Mucosa of descending colon (tissue), 3 donors: ENCODE measurements at regions not wholly inside any gene's neighbourhood (a gene's known extent, or its start where the extent isn't known, plus 50 kb on each side); places are given as distances from the start of the nearest gene placed in this dataset.

Experiments
- ATAC-seq: fragments of 200-7000 bp; cut with Tn5 transposase; one replicate; pipeline ENCODE4 v1.9.1; 2020; ENCODE audit warnings: mild to moderate bottlenecking, moderate library complexity
- DNase-seq, 3 donors: peaks; one replicate each; pipeline ENCODE4 v3.0.0-alpha.2; 2020
- H3K36me3 ChIP-seq: fragments of 200-600 bp; one replicate; pipeline ENCODE4 v1.8.0; 2021; ENCODE audit warnings: low read depth, mild to moderate bottlenecking
- H3K4me1 ChIP-seq: fragments of 200-600 bp; one replicate; pipeline ENCODE4 v1.8.0; 2021; ENCODE audit warnings: low read depth, mild to moderate bottlenecking
- H3K4me3 ChIP-seq: fragments of 200-600 bp; one replicate; pipeline ENCODE4 v1.8.0; 2021; ENCODE audit warnings: mild to moderate bottlenecking
- H3K9me3 ChIP-seq: fragments of 200-600 bp; one replicate; pipeline ENCODE4 v1.8.0; 2021; ENCODE audit warnings: mild to moderate bottlenecking
- CTCF ChIP-seq: fragments of 200-600 bp; IDR thresholded peaks from one replicate; pipeline ENCODE4 v1.8.0; 2022; ENCODE audit warnings: antibody characterized with exemption, mild to moderate bottlenecking
- intact Hi-C, 2 donors: fragments of 100-400 bp; cut with DNase I in 1 of 2; cut with micrococcal nuclease in 1 of 2; formaldehyde crosslinking; loops; one replicate each; pipeline versions ENCODE4 v1.11.0 to v1.11.1; 2022; cut with DNase I, micrococcal nuclease
- donor health status: DM: no; HTN: no; CAD: no; lungs with moderate emphysema.
- donor health status: DM: no; HTN: no; CAD: no.
- donor health status: DM: no; HTN: yes; CAD: no.

DNA sequence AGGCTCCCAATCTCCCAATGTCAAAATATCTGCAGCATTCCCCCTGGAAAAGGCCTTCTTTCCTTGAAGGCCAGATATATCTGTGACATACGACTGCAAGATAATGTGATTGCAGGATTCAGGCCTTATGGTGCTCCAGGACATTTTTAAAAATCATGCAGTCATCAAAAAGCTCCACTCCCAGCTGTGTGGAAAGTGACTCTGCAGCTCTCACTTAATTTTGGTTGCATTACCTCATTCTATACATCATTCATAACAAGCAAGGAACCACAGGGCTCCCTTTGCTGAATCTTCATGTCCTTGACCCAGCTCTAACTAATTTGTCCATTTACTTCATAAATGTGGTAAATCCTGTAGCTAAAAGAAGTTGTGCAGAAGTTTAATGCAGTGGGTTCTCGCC, 386.2 kb upstream of the SLC30A5 start:
- H3K36me3 ChIP-seq, result no peaks in the 10 kb centered on the region
- no peak overlapping the region for H3K4me3 ChIP-seq
- intact Hi-C loops, result no loop called here
- no peaks in the 10 kb centered on the region for H3K4me1 ChIP-seq
- no peak for DNase-seq
- TF ChIP-seq CTCF, result no peak
- ATAC-seq, result no peak
- no peaks in the 10 kb centered on the region for H3K9me3 ChIP-seq

GRCh38 chr5:68708156-68708841, 385.5 kb upstream of the SLC30A5 start:
- H3K4me3 ChIP-seq, result no peak overlapping the region
- H3K9me3 ChIP-seq, result no peaks in the 10 kb centered on the region
- no peaks in the 10 kb centered on the region for H3K36me3 ChIP-seq
- H3K4me1 ChIP-seq, result no peaks in the 10 kb centered on the region
- no peak for ATAC-seq
- DNase-seq, result no peak
- no peak for TF ChIP-seq CTCF
- intact Hi-C loops, result no loop called here

GRCh38 chr5:68708842-68709170, 385.0 kb upstream of the SLC30A5 start:
- DNase-seq (no peak), ATAC-seq (no peak)
- Histone ChIP-seq H3K9me3 (no peaks in the 10 kb centered on the region), H3K4me3 (no peak overlapping the region), H3K36me3 (no peaks in the 10 kb centered on the region), H3K4me1 (no peaks in the 10 kb centered on the region)
- no peak for TF ChIP-seq CTCF
- intact Hi-C loops, result no loop called here

DNA sequence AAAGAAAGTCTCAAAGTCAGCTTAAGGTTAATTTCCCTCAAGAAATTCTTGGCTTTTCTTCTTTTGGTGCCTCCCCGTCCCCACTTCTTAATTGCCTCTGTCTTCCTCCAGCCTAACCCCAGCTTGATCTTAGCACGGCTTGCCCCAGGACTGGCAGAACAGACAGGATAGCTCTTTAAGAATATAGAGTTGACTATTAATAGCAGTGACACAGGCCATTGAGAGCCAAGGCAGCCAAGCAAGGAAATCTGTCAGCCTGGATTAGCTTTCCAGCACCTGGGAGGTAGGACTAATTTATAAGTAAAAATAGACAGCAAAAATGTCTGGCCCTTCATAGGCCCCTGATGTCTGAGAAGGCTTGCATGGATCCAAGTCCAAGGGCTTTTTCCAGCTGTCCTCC, 384.6 kb upstream of the SLC30A5 start:
- Histone ChIP-seq H3K36me3 (no peaks in the 10 kb centered on the region), H3K4me3 (no peak overlapping the region), H3K4me1 (no peaks in the 10 kb centered on the region), H3K9me3 (no peaks in the 10 kb centered on the region)
- DNase-seq (no peak), ATAC-seq (no peak)
- TF ChIP-seq CTCF, result no peak
- intact Hi-C loops, result no loop called here

DNA sequence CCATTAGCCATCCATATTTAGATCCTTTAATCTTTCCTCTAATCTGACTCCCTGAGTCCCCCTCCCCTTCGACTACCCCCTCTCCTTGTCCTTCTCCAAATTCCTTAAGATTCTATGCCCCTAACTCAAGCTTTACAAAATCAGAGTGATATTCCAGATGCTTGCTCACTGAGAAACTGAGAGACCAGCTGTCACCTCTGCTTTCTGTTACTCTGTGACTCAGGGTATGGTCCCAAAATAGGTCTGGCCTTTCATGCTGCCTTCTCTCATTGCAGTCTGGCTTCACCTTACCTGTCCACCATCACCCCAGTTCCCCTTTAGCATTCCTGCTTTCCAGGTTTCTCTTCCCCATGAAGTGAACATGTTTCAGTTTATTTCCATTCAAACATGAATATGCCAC, 383.3 kb upstream of the SLC30A5 start:
- TF ChIP-seq CTCF, result no peak
- H3K4me3 ChIP-seq, result no peak overlapping the region
- ATAC-seq, result no peak
- H3K4me1 ChIP-seq, result no peaks in the 10 kb centered on the region
- no peak for DNase-seq
- H3K36me3 ChIP-seq, result no peaks in the 10 kb centered on the region
- H3K9me3 ChIP-seq, result no peaks in the 10 kb centered on the region
- intact Hi-C loops, result no loop called here
